HUES64 (cell line): ENCODE measurements at regions not wholly inside any gene's neighbourhood (a gene's known extent, or its start where the extent isn't known, plus 50 kb on each side); places are given as distances from the start of the nearest gene placed in this dataset.

Experiments used
- H3K27ac ChIP-seq: 2 replicates; pipeline ENCODE4 v1.7.0; 2013; ENCODE audit warnings: low read depth, low read length, inconsistent platforms
- H3K27me3 ChIP-seq: 2 replicates; pipeline ENCODE4 v1.6.1; 2013; ENCODE audit warnings: mild to moderate bottlenecking, low read length; ENCODE audit not compliant: insufficient read depth
- H3K36me3 ChIP-seq: 2 replicates; pipeline ENCODE4 v1.6.1; 2013; ENCODE audit warnings: mild to moderate bottlenecking, low read length; ENCODE audit not compliant: insufficient read depth
- H3K4me1 ChIP-seq: 2 replicates; pipeline ENCODE4 v1.6.1; 2013; ENCODE audit warnings: mild to moderate bottlenecking, low read length, moderate library complexity; ENCODE audit not compliant: insufficient read depth
- H3K4me3 ChIP-seq: 2 replicates; pipeline ENCODE4 v1.5.1; 2013; ENCODE audit warnings: mild to moderate bottlenecking, low read length, moderate library complexity
- H3K9ac ChIP-seq: 2 replicates; pipeline ENCODE4 v1.6.1; 2013; ENCODE audit warnings: mild to moderate bottlenecking, low read depth, low read length
- H3K9me3 ChIP-seq: 2 replicates; pipeline ENCODE4 v1.6.1; 2013; ENCODE audit warnings: low read depth, low read length; ENCODE audit not compliant: insufficient read depth
- WGBS: fragments of 150-250, 120-280 bp; methylation state at CpG from one replicate; pipeline ENCODE4 v1.1.7; 2013; ENCODE audit warnings: missing lambda C conversion rate; 5-methylcytosine and 5-hydroxymethylcytosine counted together

- H3K9ac ChIP-seq, result no peak overlapping the region
- WGBS, result 97% methylated on average over 1 of the region's 3 CpGs
- no peaks in the 10 kb centered on the region for H3K27me3 ChIP-seq
- no peaks in the 10 kb centered on the region for H3K9me3 ChIP-seq
- peaks cover 8% of the 10 kb centered on the region for H3K4me1 ChIP-seq
- H3K4me3 ChIP-seq, result no peak overlapping the region
- H3K36me3 ChIP-seq, result no peaks in the 10 kb centered on the region
- no peak overlapping the region for H3K27ac ChIP-seq
These were observed 244.2 kb upstream of the MEF2C start for GRCh38 chr5:89127191-89127590.

GRCh38 chr5:89125372-89125771 lies 242.4 kb upstream of the MEF2C start:
- Histone ChIP-seq H3K27ac (no peak overlapping the region), H3K9me3 (no peaks in the 10 kb centered on the region)
- 93% methylated on average over 2 of the region's 2 CpGs for WGBS

GRCh38 chr5:89123581-89123980 lies 240.6 kb upstream of the MEF2C start:
- H3K27ac ChIP-seq, result no peak overlapping the region
- no peaks in the 10 kb centered on the region for H3K36me3 ChIP-seq
- no peaks in the 10 kb centered on the region for H3K4me1 ChIP-seq

More at GRCh38 chr5:89125372-89125771, 242.4 kb upstream of the MEF2C start:
- no peaks in the 10 kb centered on the region for H3K36me3 ChIP-seq
- no peak overlapping the region for H3K4me3 ChIP-seq
- no peak overlapping the region for H3K9ac ChIP-seq
- H3K27me3 ChIP-seq, result no peaks in the 10 kb centered on the region
- 0 out of 2 replicates have a peak, but pooled peaks cover under 1% of the 10 kb centered on the region for H3K4me1 ChIP-seq

GRCh38 chr5:89120719-89121118 lies 237.7 kb upstream of the MEF2C start:
- no peak overlapping the region for H3K27ac ChIP-seq
- WGBS, result 94% methylated on average over 3 of the region's 3 CpGs
- no peaks in the 10 kb centered on the region for H3K36me3 ChIP-seq
- H3K4me3 ChIP-seq, result no peak overlapping the region
- H3K4me1 ChIP-seq, result no peaks in the 10 kb centered on the region
- H3K27me3 ChIP-seq, result no peaks in the 10 kb centered on the region
- H3K9me3 ChIP-seq, result no peaks in the 10 kb centered on the region
- no peak overlapping the region for H3K9ac ChIP-seq

More at GRCh38 chr5:89123581-89123980, 240.6 kb upstream of the MEF2C start:
- H3K9ac ChIP-seq, result no peak overlapping the region
- WGBS, result 92% methylated on average over 2 of the region's 2 CpGs
- H3K27me3 ChIP-seq, result no peaks in the 10 kb centered on the region
- no peaks in the 10 kb centered on the region for H3K9me3 ChIP-seq
- H3K4me3 ChIP-seq, result no peak overlapping the region

- H3K36me3 ChIP-seq, result no peaks in the 10 kb centered on the region
- H3K9me3 ChIP-seq, result no peaks in the 10 kb centered on the region
- H3K9ac ChIP-seq, result no peak overlapping the region
- H3K4me3 ChIP-seq, result no peak overlapping the region
- H3K4me1 ChIP-seq, result no peaks in the 10 kb centered on the region
- no peaks in the 10 kb centered on the region for H3K27me3 ChIP-seq
- no CpG with 5 or more reads among the region's 1 CpG for WGBS
- no peak overlapping the region for H3K27ac ChIP-seq
These were observed 234.2 kb upstream of the MEF2C start for GRCh38 chr5:89117124-89117644.

- 94% methylated on average over 4 of the region's 4 CpGs for WGBS
- Histone ChIP-seq H3K27ac (no peak overlapping the region), H3K4me3 (no peak overlapping the region), H3K27me3 (no peaks in the 10 kb centered on the region), H3K4me1 (no peaks in the 10 kb centered on the region), H3K9ac (no peak overlapping the region), H3K9me3 (no peaks in the 10 kb centered on the region), H3K36me3 (no peaks in the 10 kb centered on the region)
These were observed 228.1 kb upstream of the MEF2C start for GRCh38 chr5:89110916-89111646.

GRCh38 chr5:89106480-89106879 lies 223.5 kb upstream of the MEF2C start:
- Histone ChIP-seq H3K27me3 (no peaks in the 10 kb centered on the region), H3K27ac (no peak overlapping the region), H3K4me3 (no peak overlapping the region), H3K9ac (no peak overlapping the region), H3K9me3 (no peaks in the 10 kb centered on the region), H3K36me3 (no peaks in the 10 kb centered on the region), H3K4me1 (no peaks in the 10 kb centered on the region)
- 94% methylated on average over 1 of the region's 1 CpG for WGBS

- Histone ChIP-seq H3K36me3 (no peaks in the 10 kb centered on the region), H3K27ac (no peak overlapping the region), H3K4me3 (no peak overlapping the region), H3K4me1 (no peaks in the 10 kb centered on the region), H3K9me3 (no peaks in the 10 kb centered on the region), H3K9ac (no peak overlapping the region), H3K27me3 (no peaks in the 10 kb centered on the region)
- WGBS, result 100% methylated on average over 2 of the region's 2 CpGs
These were observed 222.9 kb upstream of the MEF2C start for GRCh38 chr5:89105836-89106235.

- H3K36me3 ChIP-seq, result no peaks in the 10 kb centered on the region
- no peaks in the 10 kb centered on the region for H3K27me3 ChIP-seq
- no peaks in the 10 kb centered on the region for H3K9me3 ChIP-seq
- H3K9ac ChIP-seq, result no peak overlapping the region
- WGBS, result 50% methylated on average over 1 of the region's 1 CpG
- H3K4me3 ChIP-seq, result no peak overlapping the region
- no peak overlapping the region for H3K27ac ChIP-seq
- H3K4me1 ChIP-seq, result no peaks in the 10 kb centered on the region
These were observed 222.2 kb upstream of the MEF2C start for GRCh38 chr5:89105171-89105695.

GRCh38 chr5:89098199-89098756 lies 215.3 kb upstream of the MEF2C start:
- Histone ChIP-seq H3K27ac (no peak overlapping the region), H3K9ac (no peak overlapping the region), H3K27me3 (no peaks in the 10 kb centered on the region), H3K9me3 (no peaks in the 10 kb centered on the region; the same call in 1 of the 2 replicates), H3K4me1 (0 out of 2 replicates have a peak, but pooled peaks cover 3% of the 10 kb centered on the region), H3K4me3 (no peak overlapping the region), H3K36me3 (no peaks in the 10 kb centered on the region)

- WGBS, result 100% methylated on average over 2 of the region's 3 CpGs
- no peaks in the 10 kb centered on the region for H3K27me3 ChIP-seq
- 0 out of 2 replicates have a peak, but pooled peaks cover 3% of the 10 kb centered on the region for H3K4me1 ChIP-seq
- no peaks in the 10 kb centered on the region for H3K36me3 ChIP-seq
- no peak overlapping the region for H3K27ac ChIP-seq
- no peak overlapping the region for H3K4me3 ChIP-seq
- no peaks in the 10 kb centered on the region; the same call in 1 of the 2 replicates for H3K9me3 ChIP-seq
- H3K9ac ChIP-seq, result no peak overlapping the region
These were observed 214.1 kb upstream of the MEF2C start for GRCh38 chr5:89097103-89097502.
